Ishikawa (cell line): ENCODE measurements at regions not wholly inside any gene's neighbourhood (a gene's known extent, or its start where the extent isn't known, plus 50 kb on each side); places are given as distances from the start of the nearest gene placed in this dataset.

Source experiments
- CEBPB ChIP-seq: IDR thresholded peaks from 2 replicates; pipeline ENCODE4 v1.6.1; 2012
- CREB1 ChIP-seq: IDR thresholded peaks from 2 replicates; pipeline ENCODE4 v1.6.1; 2012; ENCODE audit warnings: low read depth
- EGR1 ChIP-seq: IDR thresholded peaks from 2 replicates; pipeline ENCODE4 v1.6.1; 2012
- EP300 ChIP-seq: IDR thresholded peaks from 2 replicates; pipeline ENCODE4 v1.6.1; 2012; ENCODE audit warnings: borderline replicate concordance
- FOXM1 ChIP-seq: IDR thresholded peaks from 2 replicates; pipeline ENCODE4 v1.6.1; 2012; ENCODE audit warnings: low read depth, borderline replicate concordance
- NFIC ChIP-seq: IDR thresholded peaks from 2 replicates; pipeline ENCODE4 v1.6.1; 2012
- RAD21 ChIP-seq: IDR thresholded peaks from 2 replicates; pipeline ENCODE4 v1.6.1; 2012; ENCODE audit warnings: low read depth
- TAF1 ChIP-seq: IDR thresholded peaks from 2 replicates; pipeline ENCODE4 v1.6.1; 2012; ENCODE audit warnings: low read depth, mild to moderate bottlenecking
- TCF12 ChIP-seq: IDR thresholded peaks from 2 replicates; pipeline ENCODE4 v1.6.1; 2012; ENCODE audit warnings: low read depth
- TEAD4 ChIP-seq: IDR thresholded peaks from 2 replicates; pipeline ENCODE4 v1.6.1; 2012
- YY1 ChIP-seq: IDR thresholded peaks from 2 replicates; pipeline ENCODE4 v1.6.1; 2012; ENCODE audit warnings: low read depth
- ZBTB7A ChIP-seq: IDR thresholded peaks from 2 replicates; pipeline ENCODE4 v1.6.1; 2012; ENCODE audit warnings: low read depth
- TF ChIP-seq, protein P1 (sequence below): IDR thresholded peaks from 2 replicates; pipeline ENCODE4 v1.6.1; 2012
- TF ChIP-seq, protein P2 (sequence below): IDR thresholded peaks from 2 replicates; pipeline ENCODE4 v1.6.1; 2012
- TF ChIP-seq, protein P3 (sequence below): IDR thresholded peaks from 2 replicates; pipeline ENCODE4 v1.6.1; 2012; ENCODE audit warnings: low read depth, mild to moderate bottlenecking

DNA sequence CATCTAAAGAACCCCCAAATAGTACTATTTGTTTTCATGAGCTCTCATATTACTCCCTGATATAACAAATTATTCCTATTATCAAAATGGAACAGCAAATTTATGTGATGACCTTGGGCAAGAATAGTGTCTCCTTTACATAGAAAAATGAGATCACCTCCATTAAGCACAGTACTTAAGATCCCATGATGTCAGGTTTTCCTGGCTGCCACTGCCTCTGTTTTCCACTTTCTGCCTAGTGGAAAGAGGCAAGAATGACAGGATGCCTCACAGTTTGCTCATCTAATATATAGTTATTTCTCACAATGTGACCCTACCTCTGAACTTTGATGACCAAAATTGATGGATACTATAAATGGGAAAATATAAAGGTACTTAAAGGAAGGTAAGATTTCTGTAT is 260.1 kb upstream of the SGK1 start:
- TF ChIP-seq EGR1: no peak
- TF ChIP-seq CEBPB: no peak
- TF ChIP-seq FOXM1: no peak
- TF ChIP-seq CREB1: no peak
- TF ChIP-seq, protein P1, sequence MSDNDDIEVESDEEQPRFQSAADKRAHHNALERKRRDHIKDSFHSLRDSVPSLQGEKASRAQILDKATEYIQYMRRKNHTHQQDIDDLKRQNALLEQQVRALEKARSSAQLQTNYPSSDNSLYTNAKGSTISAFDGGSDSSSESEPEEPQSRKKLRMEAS: no peak
- TF ChIP-seq TAF1: no peak
- TF ChIP-seq TCF12: no peak
- no peak for TF ChIP-seq ZBTB7A
- no peak for TF ChIP-seq NFIC
- TF ChIP-seq TEAD4: no peak
- no peak for TF ChIP-seq RAD21
- no peak for TF ChIP-seq EP300
- TF ChIP-seq, protein P2, sequence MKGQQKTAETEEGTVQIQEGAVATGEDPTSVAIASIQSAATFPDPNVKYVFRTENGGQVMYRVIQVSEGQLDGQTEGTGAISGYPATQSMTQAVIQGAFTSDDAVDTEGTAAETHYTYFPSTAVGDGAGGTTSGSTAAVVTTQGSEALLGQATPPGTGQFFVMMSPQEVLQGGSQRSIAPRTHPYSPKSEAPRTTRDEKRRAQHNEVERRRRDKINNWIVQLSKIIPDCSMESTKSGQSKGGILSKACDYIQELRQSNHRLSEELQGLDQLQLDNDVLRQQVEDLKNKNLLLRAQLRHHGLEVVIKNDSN: no peak
- TF ChIP-seq YY1: no peak
- TF ChIP-seq, protein P3, sequence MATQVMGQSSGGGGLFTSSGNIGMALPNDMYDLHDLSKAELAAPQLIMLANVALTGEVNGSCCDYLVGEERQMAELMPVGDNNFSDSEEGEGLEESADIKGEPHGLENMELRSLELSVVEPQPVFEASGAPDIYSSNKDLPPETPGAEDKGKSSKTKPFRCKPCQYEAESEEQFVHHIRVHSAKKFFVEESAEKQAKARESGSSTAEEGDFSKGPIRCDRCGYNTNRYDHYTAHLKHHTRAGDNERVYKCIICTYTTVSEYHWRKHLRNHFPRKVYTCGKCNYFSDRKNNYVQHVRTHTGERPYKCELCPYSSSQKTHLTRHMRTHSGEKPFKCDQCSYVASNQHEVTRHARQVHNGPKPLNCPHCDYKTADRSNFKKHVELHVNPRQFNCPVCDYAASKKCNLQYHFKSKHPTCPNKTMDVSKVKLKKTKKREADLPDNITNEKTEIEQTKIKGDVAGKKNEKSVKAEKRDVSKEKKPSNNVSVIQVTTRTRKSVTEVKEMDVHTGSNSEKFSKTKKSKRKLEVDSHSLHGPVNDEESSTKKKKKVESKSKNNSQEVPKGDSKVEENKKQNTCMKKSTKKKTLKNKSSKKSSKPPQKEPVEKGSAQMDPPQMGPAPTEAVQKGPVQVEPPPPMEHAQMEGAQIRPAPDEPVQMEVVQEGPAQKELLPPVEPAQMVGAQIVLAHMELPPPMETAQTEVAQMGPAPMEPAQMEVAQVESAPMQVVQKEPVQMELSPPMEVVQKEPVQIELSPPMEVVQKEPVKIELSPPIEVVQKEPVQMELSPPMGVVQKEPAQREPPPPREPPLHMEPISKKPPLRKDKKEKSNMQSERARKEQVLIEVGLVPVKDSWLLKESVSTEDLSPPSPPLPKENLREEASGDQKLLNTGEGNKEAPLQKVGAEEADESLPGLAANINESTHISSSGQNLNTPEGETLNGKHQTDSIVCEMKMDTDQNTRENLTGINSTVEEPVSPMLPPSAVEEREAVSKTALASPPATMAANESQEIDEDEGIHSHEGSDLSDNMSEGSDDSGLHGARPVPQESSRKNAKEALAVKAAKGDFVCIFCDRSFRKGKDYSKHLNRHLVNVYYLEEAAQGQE: no peak

DNA sequence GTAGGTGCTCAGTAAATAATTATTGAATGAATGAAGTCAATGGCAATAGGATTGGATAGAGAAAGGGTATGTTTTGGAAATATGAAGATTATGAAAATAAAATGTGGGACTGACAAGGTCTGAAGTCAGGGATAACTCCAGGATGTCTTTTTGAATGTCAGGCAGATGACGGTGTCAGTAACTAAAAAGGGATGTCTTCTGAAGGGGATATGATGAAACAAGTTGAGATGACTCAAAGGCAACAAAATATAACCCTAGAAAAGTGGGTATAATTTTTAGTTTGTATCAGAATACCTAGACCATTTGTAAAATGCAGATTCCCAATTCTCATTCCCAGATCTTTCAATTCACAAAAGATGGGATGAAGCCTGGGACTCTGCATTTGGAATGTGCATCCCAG is 257.3 kb upstream of the SGK1 start:
- TF ChIP-seq YY1: no peak
- TF ChIP-seq NFIC: no peak
- TF ChIP-seq, protein P2: no peak
- no peak for TF ChIP-seq CEBPB
- TF ChIP-seq, protein P1: no peak
- TF ChIP-seq CREB1: no peak
- no peak for TF ChIP-seq TEAD4
- no peak for TF ChIP-seq EP300
- no peak for TF ChIP-seq TAF1
- TF ChIP-seq, protein P3: no peak
- no peak for TF ChIP-seq ZBTB7A
- TF ChIP-seq FOXM1: no peak
- TF ChIP-seq EGR1: no peak
- no peak for TF ChIP-seq TCF12
- TF ChIP-seq RAD21: no peak

DNA sequence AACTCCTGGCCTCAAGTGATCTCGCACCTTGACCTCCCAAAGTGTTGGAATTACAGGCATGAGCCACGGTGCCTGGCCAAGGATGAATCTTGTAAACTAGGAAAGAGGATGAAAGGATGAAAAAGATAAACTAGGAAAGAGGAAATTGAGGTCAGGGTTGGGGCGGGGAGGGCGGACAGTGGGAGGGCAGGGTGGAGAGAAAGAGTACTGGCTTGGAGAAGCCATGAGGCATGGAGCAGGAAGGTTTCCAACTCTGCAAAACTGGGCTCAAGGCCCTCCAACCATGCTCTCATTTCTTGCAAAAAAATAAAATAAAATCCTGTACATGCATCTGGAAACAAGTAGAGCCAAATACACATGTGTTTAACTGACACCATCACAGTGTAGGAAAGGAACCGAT is 256.6 kb upstream of the SGK1 start:
- TF ChIP-seq EGR1 (no peak), RAD21 (no peak), TAF1 (no peak), TEAD4 (no peak), CREB1 (no peak), NFIC (no peak), TCF12 (no peak), EP300 (no peak), CEBPB (no peak), YY1 (no peak), ZBTB7A (no peak), FOXM1 (no peak)
- TF ChIP-seq, protein P1: no peak
- TF ChIP-seq, protein P2: no peak
- TF ChIP-seq, protein P3: no peak
